SIG-M5 (cell line): ENCODE measurements at regions not wholly inside any gene's neighbourhood (a gene's known extent, or its start where the extent isn't known, plus 50 kb on each side); places are given as distances from the start of the nearest gene placed in this dataset.
"Not testable (repeated sequence)": the region's sequence is repeated elsewhere in the genome, so short reads cannot be mapped to it uniquely, and the experiment has no call there.

Experiments
- DNase-seq: peaks from one replicate; lab custom pipeline; 2025; lab: John Stamatoyannopoulos, UW

DNA sequence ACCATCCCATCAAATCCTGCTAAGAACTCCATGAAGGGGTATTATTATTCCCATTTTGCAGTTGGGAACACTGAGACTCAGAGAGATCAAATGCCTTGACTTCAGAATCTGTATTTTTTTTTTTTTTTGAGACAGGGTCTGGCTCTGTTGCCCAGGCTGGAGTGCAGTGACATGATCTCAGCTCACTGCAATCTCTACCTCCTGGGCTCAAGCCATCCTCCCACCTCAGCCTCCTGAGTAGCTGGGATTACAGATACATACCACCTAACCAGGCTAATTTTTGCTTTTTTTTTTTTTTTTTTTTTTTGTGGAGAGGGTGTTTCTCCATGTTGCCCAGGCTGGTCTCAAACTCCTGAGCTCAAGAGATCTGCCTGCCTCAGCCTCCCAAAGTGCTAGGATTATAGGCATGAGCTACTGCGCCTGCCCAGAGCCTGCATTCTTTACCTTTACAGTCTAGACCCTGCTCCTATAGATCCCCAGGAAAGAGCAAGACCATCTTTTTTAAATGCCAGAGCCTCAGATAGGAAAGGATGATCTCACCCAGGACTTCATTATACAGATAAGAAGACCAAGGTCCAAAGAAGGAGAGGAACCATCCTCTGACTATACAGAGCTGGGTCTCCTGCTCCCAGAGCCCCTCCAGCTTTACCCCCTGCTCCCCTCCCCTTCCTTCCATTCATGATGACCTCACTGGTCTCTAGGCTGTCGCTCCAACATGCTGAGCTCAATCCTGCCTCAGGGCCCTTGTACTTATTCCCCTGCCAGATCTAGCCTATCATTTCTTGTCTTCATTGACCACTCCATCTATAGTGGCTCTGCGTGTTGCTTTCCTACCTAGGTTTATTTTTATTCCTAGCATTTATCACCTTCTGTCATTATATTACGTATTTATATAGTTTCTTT lies 138.6 kb downstream of the CEBPB start:
- DNase-seq, result no peak

DNA sequence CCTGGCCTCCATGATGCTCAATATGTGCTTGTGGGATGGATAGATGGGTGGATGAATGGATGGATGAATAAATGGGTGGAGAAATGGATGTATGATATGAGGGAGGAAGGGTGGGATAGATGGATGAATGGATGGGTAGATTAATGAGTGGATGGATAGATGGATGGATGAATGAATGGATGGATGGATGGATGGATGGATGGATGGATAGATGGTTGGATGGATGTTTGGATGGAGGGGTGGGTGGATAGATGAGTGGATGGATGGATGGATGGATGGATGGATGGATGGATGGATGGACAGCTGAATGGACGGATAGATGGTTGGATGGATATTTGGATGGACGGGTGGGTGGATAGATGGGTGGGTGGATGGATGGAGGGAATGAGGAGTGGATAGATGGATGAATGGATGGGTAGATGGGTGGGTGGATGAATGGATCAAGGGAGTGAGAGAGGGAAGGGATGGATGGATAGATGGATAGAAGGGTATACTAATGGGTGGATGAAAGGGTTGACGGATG lies 139.4 kb downstream of the CEBPB start:
- no peak for DNase-seq

DNA sequence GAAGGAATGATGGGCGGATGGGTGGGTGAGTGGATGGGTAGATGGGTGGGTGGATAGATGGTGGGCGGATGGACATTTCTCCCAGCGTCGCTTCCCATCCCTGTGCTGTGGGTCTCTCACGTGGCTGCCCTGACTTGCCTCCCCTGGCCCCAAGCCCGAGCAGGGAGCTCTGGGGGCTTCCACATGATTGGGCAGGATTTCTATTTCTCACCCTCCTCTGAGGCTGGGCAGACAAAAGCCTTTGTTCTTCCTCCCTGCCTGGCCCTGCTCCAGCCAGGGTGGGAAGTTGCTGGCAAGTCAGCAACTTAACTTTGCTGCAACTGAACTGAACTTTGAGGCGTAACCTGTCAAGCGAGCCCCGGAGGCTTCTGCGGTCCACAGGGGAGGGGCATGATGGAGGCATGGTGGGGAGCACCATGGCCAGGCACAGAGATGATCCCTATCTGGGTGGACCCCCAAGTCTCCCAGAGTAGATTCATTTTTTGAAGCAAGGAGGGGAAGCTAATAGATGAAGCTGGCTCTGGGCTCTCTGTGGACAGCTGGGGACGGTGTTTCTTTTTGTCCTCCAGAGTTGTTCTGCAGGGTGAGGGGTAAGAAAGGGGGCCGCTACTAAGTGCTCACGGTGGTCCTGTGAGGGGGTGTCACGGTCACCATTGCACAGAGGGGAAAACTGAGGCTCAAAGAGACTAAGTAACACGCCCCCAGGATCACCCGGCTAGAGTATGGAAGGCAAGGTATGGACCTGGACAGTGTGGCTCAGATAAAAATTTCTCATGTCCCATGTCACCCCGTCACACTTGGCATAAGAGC lies 140.1 kb downstream of the CEBPB start:
- no peak for DNase-seq

DNA sequence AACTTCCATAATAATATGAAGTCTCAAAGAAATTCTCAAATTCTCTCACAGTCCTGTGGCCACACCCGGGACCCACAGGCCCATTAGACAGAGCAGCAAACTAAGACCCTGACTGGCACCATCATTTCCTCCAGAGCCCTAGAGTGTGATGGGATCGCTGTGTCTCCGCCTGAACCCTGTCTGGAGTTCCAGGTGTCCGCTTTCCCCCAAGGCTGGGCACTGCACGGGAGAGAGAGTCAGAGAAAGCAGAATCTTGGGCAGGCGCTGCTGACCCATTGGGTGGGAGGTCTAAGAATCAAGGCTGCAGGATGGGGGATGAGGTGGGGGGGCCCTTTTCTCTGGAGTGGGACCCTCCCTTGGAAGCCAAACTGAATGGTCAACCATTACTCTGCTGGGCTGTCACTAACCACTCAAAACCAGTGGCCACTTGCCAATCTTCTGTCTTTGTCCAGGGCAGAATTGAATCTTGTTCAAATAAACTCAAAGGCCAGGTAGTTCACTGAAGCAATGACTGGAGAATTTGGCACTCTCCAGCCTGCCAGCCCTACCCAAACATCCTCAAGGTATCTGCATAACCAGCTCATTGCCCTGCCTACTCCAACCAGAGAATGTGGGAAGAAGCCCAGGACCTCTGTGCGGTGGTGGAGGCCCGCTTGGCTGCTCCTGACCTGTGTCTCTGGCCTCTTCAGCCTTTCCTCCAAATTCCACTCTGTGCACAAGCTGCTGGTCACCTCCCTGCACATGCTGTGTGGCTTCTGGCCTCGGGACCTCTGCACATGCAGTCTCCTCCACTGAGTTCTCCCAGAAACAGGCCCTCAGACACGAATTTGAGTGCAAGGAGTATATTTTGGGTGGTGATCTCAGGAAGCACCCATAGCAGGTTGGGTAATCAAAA lies 141.1 kb downstream of the CEBPB start:
- no peak for DNase-seq

DNA sequence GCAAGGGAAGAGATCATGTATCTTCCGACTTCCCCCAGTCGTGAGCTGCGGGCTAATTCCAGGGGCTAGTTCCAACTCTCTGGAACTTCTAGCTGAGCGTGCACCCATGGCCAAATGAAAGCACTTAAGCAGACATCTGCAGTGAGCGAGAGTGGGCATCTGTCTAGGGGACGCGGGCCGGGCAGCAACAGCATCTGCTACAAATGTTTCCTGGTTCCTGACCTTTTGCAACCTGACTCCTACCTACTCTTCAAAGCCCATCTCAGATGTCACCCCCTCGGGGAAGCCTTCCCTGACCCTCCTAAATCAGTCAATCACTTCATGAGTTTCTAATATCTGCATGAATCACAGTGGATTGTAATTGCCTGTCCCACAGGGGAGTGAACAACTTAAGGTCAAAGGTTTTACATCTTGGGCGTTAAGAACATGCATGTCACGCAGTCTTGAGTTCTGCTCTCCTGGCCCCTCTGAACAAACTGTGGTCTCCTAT lies 141.9 kb downstream of the CEBPB start:
- no peak for DNase-seq

DNA sequence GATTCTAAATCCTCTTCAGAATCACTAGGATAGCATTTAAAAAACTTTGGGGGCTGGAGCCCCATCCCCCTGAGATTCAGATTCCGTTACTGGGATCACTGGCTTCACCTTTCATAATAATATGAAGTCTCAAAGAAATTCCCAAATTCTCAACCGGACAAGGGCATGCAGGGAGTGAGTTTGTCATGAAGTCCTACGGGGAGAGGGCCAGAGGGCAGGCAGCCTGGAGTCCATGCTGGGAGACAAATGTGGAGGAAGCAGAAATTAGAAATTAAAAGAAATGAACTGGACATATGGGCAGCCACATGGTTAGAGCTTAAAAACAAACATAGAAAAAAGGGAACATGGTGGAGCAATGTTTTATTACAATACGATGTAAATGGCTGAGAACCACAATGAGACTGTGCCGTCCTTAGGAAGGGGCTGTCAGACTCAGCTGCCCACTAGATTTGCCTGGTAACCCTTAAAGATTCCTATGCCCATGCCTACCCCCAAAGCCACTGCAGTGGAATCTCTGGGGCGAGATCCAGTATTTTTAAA lies 142.6 kb downstream of the CEBPB start:
- no peak for DNase-seq

DNA sequence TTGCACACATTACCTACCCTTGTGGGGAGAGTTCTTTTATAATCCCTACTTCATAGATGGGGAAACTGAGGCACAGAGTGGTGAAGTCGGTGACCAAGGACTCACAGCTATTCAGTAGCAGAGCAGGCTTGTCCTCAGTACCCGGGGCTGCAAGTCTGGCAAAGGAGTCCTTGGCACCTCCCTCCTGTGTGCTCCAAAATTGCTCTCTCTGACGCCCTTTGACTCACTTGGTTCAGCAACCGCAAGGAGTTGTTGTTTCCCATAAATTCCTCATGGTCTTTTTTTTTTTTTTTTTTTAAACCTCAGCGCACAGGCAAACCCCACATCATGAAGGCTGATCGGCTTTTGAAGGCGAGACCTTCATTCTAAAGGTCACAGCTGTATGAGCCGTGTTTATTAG lies 143.2 kb downstream of the CEBPB start:
- DNase-seq, result no peak

DNA sequence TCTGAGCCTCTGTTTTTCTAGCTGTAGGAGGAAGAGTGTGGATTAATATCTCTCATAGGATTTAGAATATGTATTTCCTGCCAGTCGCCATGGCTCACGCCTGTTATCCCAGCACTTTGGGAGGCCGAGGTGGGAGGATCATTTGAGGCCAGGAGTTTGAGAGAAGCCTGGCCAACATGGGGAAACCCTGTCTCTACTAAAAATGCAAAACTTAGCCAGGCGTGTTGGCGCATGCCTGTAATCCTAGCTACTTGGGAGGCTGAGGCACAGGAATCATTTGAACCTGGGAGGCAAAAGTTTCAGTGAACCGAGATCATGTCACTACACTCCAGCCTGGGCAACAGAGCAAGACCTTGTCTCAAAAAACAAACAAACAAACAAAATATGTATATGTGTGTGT lies 143.9 kb downstream of the CEBPB start:
- not testable (repeated sequence) for DNase-seq

DNA sequence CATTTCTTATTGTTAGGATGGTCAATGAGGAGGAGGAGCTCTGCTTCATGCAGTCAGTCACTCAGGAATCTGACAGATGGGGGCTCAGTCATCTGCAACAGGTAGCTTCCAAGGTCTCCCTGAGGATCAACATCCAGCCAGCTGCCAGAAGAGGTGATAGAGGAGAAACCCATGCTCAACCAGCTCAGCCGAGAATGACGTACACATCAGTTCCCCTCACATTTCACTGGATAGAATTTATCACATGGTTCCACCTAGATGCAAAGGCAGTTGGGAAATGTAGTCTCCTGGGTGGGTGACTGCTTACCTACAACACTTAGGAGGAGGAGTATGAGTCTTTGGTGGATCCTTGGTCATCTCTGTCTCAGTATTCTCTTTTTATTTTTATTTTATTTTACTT lies 144.5 kb downstream of the CEBPB start:
- DNase-seq, result no peak

DNA sequence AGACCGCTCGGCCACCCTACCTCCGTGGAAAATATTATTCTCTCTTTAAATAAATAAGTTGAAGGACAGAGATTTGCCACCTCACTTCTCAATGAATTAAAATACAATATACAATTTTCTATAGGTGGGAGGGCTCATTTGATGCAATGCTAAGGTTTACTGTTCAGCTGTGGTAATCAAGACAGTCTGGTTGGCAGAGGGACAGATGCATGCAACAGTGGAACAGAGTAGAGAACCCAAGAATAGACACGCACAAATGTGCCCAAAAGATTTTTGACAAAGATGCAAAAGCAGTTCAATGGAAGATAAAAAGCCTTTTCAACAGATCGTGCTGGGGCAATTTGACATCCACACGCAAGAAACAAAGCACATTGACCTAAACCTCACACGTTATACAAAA lies 145.2 kb downstream of the CEBPB start:
- DNase-seq, result no peak

DNA sequence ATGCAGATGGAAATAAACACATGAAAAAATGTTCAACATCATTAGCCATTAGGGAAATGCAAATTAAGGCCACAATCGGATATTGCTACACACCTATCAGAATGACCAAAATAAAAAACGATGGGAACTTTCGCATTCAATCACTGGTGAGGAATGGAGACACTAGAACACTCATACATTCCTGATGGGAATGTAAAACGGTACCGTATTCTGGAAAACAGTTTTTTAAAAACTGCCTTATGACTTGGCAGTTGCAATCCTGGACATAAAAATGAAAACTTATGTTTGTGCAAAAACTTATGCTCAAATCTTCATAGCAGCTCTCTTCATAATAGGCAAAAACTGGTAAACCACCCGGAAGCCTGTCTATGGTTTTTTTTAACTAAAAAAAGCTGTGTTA lies 146.0 kb downstream of the CEBPB start:
- no peak for DNase-seq

DNA sequence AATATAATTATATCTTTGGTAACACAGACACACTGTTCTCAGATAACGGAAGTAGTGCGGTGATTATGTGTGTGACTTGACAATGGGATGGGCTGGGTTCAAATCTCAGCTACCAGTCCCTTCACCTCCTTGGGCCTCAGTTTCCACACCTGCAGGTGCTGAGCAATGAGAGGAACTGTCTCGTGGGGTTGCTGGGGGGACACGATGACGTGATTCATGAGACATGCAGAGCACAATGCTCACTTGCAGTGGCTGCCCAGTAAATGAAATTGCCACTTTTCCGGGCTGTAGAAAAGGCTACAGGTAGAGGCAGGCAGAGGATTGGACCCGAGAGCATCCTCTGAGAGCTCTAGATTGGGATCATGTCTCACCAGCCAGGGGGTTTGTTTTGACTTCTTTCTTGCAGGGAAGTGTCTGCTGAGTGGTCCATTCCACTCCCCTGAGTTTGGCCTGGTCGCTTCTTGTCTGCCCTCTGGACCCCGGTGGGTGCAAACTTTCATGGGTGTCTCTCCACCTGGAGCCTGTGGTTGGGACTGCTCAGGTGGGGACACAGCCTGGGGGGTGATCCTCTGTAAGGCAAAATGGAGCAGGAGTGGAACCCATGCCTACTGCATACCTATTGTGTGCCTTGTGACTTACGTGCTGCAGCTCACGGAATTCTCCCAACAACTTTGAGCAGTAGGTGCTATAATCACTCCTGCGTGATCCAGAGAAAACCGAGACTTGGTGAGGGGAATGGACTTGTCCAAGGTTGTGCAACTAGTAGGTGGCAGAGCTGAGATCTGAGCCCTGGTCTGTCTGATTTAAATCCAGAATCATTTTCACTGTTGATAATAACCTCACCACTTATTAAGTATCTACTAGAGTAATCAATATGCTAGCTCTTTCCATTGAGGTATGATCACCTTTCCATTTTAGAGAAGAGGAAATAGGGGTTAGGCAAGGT lies 147.2 kb downstream of the CEBPB start:
- DNase-seq, result no peak

DNA sequence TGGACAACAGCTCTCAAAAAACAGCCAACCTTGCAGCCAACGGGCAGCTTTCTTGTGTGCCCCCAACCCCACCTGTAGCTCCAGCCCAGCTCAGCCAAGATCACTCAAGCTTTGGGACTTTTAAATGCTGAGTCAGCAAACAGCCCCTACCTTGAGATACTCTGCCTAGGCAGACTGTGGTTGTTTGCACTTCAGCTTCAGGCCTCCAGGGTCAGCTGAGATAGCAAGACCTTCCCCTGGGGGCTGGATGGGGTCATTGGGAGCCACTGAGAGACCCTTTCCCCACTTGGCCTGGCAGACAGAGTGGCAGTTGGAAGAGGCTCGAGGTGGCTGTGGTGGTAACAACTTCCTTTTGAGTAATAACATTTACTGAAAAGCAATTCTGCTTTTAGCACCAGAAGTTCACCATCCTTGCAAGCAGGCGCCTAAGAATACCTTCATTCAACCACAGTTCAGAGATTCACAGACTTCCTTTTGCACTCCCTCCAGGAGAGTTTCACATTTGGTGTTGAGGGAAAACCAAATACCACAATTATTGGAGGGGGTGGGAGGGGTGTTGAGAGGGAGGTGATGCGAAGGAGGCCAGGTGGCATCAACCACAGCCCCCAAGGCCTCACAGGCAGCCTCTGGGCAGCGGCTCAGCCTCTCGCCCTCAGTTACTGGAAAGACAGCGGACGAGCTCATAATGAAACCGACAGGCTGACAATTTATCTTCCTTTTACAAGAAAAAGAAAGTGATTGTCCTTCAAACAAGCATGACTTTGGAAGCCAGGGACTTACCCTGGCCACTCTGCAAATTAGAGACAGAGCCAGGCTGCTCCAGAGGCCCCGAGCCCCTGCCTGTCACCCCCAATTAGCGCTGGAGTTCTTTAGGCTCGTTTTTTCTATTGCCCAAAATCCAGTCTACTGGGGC lies 148.1 kb downstream of the CEBPB start:
- DNase-seq, result peak; percentile 79

DNA sequence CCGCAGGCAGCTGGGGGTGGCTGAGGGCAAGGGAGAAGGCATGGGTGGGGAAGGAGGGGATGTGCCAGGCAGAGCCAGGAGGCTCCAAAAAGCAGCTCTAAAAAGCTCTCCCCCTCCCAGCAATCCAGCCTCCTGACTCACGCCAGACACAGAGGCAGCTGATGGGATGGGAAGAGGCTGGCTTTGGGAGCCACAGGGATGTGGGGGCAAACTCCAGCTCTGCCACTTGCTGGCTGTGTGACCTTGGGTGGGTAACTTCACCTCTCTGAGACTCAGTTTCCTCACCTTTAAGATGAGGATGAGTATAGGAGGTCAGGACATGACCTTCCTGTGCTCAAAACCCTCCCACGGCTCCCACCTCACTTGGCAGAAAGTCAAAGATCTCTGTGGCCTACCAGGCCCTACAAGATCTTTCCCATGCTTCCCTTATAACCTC lies 148.9 kb downstream of the CEBPB start:
- no peak for DNase-seq

DNA sequence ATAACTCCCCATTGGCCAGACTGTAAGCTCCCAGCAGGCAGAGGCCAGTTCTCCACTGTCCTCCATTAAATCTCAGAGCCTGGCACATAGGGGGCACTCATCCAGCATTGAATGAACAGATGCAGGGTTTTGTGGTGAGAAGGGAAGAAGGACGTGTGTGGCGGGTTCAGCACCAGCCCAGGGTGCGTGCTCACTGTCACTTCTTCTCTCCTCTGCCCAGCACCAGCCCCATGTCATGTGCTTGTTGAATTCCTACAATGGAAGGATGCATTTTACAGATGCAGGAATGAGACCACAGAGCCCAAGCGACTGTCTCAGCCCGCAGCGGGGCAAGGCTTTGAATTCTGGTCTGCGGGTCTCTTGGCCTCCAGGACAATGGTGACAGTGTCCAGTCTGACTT lies 149.9 kb downstream of the CEBPB start:
- DNase-seq, result no peak

DNA sequence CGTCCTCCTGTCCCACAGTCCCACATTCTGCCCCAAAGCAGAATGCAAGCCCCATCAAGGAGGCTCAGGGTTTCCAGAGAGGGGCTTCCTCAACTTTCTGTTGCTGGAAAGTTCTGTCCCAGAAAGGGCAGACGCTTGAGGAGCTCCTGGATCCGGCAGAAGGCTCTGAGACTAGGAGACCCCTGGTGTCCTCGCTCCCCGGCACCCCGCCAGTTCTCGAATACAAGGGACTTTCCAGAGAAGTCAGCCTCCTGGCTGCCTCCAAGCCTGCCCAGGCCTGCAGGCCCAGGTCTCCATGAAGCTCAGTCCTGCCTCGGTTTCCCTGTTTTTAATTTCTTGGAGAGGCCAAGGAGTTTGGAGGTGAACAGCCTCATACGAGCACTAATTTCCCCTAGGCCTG lies 150.4 kb downstream of the CEBPB start:
- DNase-seq, result no peak

DNA sequence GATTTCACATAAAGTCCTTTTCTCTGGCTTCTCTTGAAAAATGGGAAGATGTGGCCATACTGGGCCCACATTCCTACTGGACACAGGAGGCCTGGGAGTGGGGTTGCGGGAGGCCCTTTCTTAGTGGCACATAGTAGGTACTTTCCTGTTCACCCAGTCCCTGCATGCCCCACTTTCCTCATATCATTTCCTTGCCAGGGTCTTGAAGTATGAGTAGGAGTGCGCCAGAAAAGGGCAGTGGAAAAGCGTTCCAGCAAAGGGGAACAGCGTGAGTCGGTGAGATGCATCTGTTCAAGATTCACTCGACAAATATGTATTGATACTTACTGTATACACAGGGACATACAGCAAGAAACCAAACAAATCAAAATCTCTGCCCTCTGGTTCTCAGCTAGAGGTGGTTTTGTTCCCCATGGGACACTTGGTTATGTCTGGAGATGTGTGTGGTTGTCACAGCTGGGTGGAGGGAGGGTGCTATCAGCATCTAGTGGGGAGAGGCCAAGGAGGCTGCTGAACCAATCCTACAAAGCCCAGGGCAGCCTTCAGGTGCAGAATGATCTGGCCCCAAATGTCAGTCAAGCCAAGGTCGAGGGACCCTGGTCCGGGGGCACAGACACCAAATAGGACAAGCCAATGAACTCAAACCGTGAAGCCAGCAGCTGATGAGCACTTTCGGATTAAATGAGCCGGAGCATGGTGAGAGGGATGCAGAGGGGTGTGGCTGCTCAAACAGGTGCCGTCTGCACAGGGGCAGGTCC lies 151.4 kb downstream of the CEBPB start:
- DNase-seq, result no peak

DNA sequence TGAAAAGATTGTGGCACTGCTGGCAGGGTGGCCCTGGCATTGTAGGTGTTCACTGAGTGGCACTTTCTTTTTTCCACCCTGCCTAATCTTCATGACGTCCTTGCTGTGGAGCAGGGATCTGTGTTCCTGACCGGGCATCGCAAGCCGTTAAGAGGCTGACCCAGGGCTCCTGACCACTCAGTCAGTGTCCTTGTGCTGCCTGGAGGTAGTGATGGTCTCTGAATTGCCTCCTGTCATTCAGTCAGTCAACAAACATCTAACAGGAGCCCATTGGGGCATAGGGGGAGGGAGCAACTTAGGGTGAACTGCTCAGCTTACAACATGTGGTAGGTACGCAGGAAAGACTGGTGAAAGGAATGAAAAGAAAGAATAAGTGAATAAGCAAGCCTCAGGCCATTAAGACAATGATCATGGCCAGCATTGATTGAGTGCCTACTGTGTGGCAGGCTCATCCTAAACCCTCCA lies 152.0 kb downstream of the CEBPB start:
- DNase-seq, result no peak
